DOHH2 (cell line): ENCODE measurements at regions not wholly inside any gene's neighbourhood (a gene's known extent, or its start where the extent isn't known, plus 50 kb on each side); places are given as distances from the start of the nearest gene placed in this dataset.

Experiments
- EZH2phosphoT487 ChIP-seq: fragments of 200-600 bp; sonication (generic); IDR thresholded peaks from 2 replicates; pipeline ENCODE4 v1.6.1; 2017; ENCODE audit warnings: borderline replicate concordance, mild to moderate bottlenecking, antibody characterized with exemption, low read length, moderate library complexity, mixed read lengths
- TF ChIP-seq, protein P1 (sequence below): fragments of 200-600 bp; sonication (generic); IDR thresholded peaks from one replicate; pipeline ENCODE4 v1.5.1; 2014; ENCODE audit warnings: antibody characterized with exemption, mild to moderate bottlenecking, low read depth, low read length; ENCODE audit not compliant: poor library complexity, severe bottlenecking

DNA sequence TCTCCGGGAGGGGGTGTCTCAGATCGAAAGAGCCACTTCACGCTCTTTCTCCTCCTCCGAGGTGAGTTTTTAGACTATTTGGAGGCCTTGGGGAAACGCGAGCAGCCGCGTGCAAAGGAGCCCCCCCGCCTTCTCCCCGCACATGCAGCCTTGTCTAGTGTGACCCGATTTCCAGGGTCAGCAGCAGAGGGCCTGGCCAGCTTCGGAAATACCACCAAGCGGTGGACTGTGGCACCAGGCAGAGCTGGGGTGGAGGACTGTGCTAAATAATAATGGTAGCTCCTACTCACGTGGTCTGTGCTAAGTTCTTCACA, 79.3 kb upstream of the BCOR start:
- TF ChIP-seq, protein P1, sequence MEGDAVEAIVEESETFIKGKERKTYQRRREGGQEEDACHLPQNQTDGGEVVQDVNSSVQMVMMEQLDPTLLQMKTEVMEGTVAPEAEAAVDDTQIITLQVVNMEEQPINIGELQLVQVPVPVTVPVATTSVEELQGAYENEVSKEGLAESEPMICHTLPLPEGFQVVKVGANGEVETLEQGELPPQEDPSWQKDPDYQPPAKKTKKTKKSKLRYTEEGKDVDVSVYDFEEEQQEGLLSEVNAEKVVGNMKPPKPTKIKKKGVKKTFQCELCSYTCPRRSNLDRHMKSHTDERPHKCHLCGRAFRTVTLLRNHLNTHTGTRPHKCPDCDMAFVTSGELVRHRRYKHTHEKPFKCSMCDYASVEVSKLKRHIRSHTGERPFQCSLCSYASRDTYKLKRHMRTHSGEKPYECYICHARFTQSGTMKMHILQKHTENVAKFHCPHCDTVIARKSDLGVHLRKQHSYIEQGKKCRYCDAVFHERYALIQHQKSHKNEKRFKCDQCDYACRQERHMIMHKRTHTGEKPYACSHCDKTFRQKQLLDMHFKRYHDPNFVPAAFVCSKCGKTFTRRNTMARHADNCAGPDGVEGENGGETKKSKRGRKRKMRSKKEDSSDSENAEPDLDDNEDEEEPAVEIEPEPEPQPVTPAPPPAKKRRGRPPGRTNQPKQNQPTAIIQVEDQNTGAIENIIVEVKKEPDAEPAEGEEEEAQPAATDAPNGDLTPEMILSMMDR: no peak
- no peak for TF ChIP-seq EZH2phosphoT487
